Testis (tissue), 2 donors: ENCODE measurements at regions not wholly inside any gene's neighbourhood (a gene's known extent, or its start where the extent isn't known, plus 50 kb on each side); places are given as distances from the start of the nearest gene placed in this dataset.

Experiments
- DNase-seq: peaks from one replicate; pipeline ENCODE4 v3.0.0-alpha.2; 2019
- H3K27ac ChIP-seq, 2 donors: fragments of 200-600 bp; sonication (generic); one replicate each; pipeline ENCODE4 v1.5.1; 2019
- H3K27me3 ChIP-seq: fragments of 200-600 bp; sonication (generic); one replicate; pipeline ENCODE4 v1.5.1; 2019
- H3K36me3 ChIP-seq: fragments of 200-600 bp; sonication (generic); one replicate; pipeline ENCODE4 v1.5.1; 2017; ENCODE audit warnings: low read depth; ENCODE audit errors: missing control alignments
- H3K4me1 ChIP-seq: fragments of 200-600 bp; sonication (generic); one replicate; pipeline ENCODE4 v1.5.1; 2019
- H3K4me3 ChIP-seq, 2 donors: fragments of 200-600 bp; sonication (generic); one replicate each; pipeline ENCODE4 v1.5.1; 2017 to 2019
- H3K9me3 ChIP-seq: fragments of 200-600 bp; sonication (generic); one replicate; pipeline ENCODE4 v1.5.1; 2017
- CTCF ChIP-seq, 3 experiments: fragments of 450-650 bp in 2 of 3; fragments of 200-600 bp in 1 of 3; sonication (generic) in 1 of 3; IDR thresholded peaks; one replicate each; pipeline ENCODE4 v1.5.1; 2016 to 2019; ENCODE audit warnings: antibody characterized with exemption in 3 of 3, mild to moderate bottlenecking in 2 of 3, moderate library complexity in 1 of 3
- POLR2A ChIP-seq: fragments of 450-650 bp; IDR thresholded peaks from one replicate; pipeline ENCODE4 v1.6.1; 2017; ENCODE audit warnings: antibody characterized with exemption, mild to moderate bottlenecking, moderate library complexity
- WGBS, 2 donors: methylation state at CpG; one replicate each; pipeline ENCODE4 v1.1.5; 2018; 5-methylcytosine and 5-hydroxymethylcytosine counted together
- intact Hi-C: fragments of 100-400 bp; cut with DNase I; formaldehyde crosslinking; loops from one replicate; pipeline ENCODE4 v1.15.1; 2023; ENCODE audit warnings: low total_unique reads

- TF ChIP-seq CTCF (IDR thresholded peaks at IDR 0.05) (no peak), POLR2A (no peak)
- Histone ChIP-seq H3K27me3 (no peaks in the 10 kb centered on the region), H3K27ac (no peak overlapping the region), H3K4me1 (no peaks in the 10 kb centered on the region), H3K9me3 (no peaks in the 10 kb centered on the region), H3K4me3 (no peak overlapping the region), H3K36me3 (no peaks in the 10 kb centered on the region)
- intact Hi-C loops = no loop called here
- no peak for DNase-seq
These were observed 72.5 kb downstream of the AGTR2 start for GRCh38 chrX:116243039-116243438.

GRCh38 chrX:116246261-116246660 is 75.7 kb downstream of the AGTR2 start:
- TF ChIP-seq CTCF (IDR thresholded peaks at IDR 0.05) (no peak), POLR2A (no peak)
- H3K4me1 ChIP-seq = no peaks in the 10 kb centered on the region
- intact Hi-C loops = no loop called here
- DNase-seq = no peak
- no peaks in the 10 kb centered on the region for H3K36me3 ChIP-seq
- no peak overlapping the region for H3K27ac ChIP-seq
- WGBS, 2 donors = 86 to 94% methylated on average over 1 to 2 of the region's 2 CpGs
- no peak overlapping the region for H3K4me3 ChIP-seq
- H3K9me3 ChIP-seq = no peaks in the 10 kb centered on the region
- no peaks in the 10 kb centered on the region for H3K27me3 ChIP-seq

- no peaks in the 10 kb centered on the region for H3K9me3 ChIP-seq
These were observed 97.0 kb downstream of the AGTR2 start for GRCh38 chrX:116267511-116268040.

GRCh38 chrX:116272322-116272721 is 101.8 kb downstream of the AGTR2 start:
- H3K27ac ChIP-seq = no peak overlapping the region
- H3K36me3 ChIP-seq = no peaks in the 10 kb centered on the region
- no peak overlapping the region for H3K4me3 ChIP-seq
- WGBS, 2 donors = 66 to 78% methylated on average over 3 of the region's 3 CpGs
- H3K27me3 ChIP-seq = no peaks in the 10 kb centered on the region
- intact Hi-C loops = no loop called here
- no peaks in the 10 kb centered on the region for H3K9me3 ChIP-seq
- no peak for DNase-seq
- TF ChIP-seq POLR2A (no peak), CTCF (IDR thresholded peaks at IDR 0.05) (no peak)
- H3K4me1 ChIP-seq = no peaks in the 10 kb centered on the region

More at GRCh38 chrX:116267511-116268040, 97.0 kb downstream of the AGTR2 start:
- Histone ChIP-seq H3K36me3 (no peaks in the 10 kb centered on the region), H3K4me1 (no peaks in the 10 kb centered on the region), H3K27ac (no peak overlapping the region), H3K27me3 (no peaks in the 10 kb centered on the region), H3K4me3 (no peak overlapping the region)
- 76 to 81% methylated on average over 3 of the region's 3 CpGs for WGBS, 2 donors
- intact Hi-C loops = no loop called here
- TF ChIP-seq CTCF (IDR thresholded peaks at IDR 0.05) (no peak), POLR2A (no peak)
- no peak for DNase-seq

GRCh38 chrX:116272861-116273260 is 102.3 kb downstream of the AGTR2 start:
- intact Hi-C loops = no loop called here
- no peak for DNase-seq
- Histone ChIP-seq H3K27ac (no peak overlapping the region), H3K9me3 (no peaks in the 10 kb centered on the region), H3K4me1 (no peaks in the 10 kb centered on the region), H3K36me3 (no peaks in the 10 kb centered on the region), H3K27me3 (no peaks in the 10 kb centered on the region), H3K4me3 (no peak overlapping the region)
- no peak for TF ChIP-seq CTCF (IDR thresholded peaks at IDR 0.05)
- no peak for TF ChIP-seq POLR2A
